GM21737 (cell line): ENCODE measurements at regions not wholly inside any gene's neighbourhood (a gene's known extent, or its start where the extent isn't known, plus 50 kb on each side); places are given as distances from the start of the nearest gene placed in this dataset.

Experiments used
- ATAC-seq: cut with Tn5 transposase; IDR thresholded peaks from one replicate; pipeline ENCODE4 v1.9.1; 2021; ENCODE audit warnings: mild to moderate bottlenecking, moderate library complexity; ENCODE audit not compliant: unreplicated experiment

DNA sequence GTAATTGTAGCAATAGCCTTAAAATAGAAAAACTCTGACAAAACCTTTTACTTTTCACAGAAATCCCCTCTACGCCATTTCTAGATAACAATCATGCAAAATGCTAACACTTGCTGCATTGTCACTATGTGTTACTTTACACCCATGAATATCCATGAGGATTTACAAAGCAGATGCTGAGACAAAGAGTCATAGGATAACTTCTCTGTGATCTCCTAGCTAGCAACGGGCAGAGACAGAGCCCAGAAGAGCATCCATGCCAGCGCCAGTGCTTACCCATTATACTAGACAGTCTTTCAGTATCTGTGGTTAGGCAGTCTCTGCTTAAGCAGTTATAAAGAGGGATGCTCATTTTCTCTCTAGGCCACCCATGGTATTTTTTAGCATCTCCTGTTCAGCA, 474.1 kb downstream of the CAAP1 start:
- ATAC-seq: no peak

DNA sequence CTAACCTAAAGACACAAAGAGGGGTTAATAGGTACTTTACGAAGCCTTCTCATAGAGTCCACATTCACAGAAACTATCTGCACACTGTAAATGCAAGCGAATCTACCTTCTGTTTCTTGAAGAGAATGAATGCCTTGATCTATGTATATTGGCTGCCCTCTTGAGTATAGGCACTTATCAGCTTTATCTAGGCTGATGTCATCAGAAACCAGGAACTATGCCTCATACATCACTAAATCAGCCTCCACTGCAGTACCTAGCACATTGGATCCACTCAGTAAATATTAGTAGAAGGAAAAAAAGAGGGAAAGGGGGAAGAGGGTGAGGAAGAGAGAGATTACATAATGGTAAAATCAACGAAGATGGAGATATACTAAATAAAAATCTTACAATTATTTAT, 477.1 kb downstream of the CAAP1 start:
- ATAC-seq: no peak

DNA sequence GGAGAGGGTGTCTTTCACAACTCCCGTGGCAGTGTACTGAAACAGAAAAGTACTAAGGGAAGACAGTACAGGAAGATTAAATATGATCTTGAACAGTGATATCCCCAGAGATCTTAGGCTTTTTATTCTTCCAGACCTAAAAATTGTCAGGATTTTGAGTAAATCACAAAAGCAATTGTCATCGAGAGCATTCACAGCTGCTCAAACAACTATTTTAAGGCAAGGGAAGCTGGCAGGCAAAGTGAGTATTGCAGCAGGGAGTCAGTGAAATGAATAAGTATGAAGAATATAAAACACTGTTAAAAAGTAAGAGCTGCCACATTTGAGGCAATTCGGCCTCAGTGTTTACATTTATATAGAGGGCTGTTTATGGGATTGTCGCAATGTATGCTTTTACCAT, 479.0 kb downstream of the CAAP1 start:
- no peak for ATAC-seq

DNA sequence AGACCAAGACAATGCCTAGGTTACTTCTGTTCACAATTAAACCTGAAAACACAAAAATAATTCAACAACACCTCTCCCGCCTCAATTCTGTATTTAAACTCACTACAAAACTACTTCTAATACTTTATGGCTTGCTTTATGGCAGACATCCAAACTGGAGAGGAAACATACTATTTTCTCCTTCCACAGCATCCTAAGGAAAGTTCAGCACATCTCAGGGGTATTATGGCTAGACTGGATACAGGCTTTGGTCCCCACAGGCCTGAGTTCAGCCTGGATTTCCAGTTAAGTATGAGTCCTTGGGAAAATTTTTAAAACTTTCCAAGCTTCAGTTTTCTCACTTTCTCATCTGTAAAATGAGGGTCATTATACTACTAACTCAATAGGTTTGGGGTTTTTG, 480.2 kb downstream of the CAAP1 start:
- ATAC-seq: no peak

DNA sequence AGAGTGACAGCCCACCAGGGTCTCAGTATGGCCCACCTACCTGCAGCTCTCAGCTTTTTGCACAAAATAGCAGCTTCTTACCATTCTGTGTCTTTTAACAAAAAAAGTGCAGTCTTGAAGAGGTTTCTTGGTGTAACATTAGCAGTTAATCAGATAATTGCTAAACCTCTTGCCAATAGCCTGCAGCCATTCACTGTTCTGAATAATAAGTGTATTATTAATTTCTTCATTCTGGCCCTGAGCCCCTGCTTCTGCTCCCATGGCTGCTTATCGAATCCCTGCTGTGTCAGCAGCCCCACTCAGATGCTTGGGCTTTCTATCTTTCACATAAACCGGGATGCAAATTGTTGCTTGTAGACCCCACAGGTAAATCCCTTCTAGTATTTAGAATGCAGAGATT, 485.9 kb downstream of the CAAP1 start:
- no peak for ATAC-seq

DNA sequence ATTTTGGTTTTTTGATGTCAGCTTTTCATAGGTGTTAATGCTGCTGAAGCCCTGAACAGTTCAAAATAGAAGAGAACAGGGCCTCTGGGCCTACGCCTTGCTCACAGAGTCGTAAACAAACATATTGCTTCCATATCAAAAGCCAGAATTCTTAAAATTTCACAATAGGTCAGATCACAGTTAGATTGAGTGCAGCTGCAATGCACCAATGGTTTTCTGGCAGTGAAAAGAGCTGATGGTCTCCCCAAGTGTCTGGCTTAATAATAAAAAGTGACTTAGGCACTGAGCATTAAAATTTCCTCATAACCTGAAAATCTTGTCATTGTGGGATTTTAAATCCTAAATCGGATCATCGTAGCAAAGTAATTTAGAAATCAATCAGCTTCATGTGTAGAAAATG, 493.0 kb downstream of the CAAP1 start:
- no peak for ATAC-seq

DNA sequence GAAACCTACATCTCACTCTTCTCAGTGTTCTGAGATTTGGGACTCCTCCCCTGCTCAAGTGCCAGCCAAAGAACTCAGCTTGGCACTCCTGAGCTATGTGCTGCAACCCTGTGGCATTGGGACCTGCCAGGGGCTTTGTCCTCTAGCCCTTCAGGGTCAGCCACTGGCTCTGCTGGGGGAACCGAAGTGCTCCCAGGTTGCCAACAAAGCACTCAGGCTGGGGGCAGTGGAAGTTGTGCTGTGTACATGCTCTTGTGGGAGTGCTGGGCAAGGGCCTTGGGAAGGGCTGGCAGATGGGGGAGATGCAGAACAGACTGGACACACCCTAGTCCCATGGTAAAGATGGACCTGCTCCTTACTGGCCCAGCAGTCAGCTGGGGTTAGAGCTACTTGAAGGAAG, 498.6 kb downstream of the CAAP1 start:
- ATAC-seq: no peak

DNA sequence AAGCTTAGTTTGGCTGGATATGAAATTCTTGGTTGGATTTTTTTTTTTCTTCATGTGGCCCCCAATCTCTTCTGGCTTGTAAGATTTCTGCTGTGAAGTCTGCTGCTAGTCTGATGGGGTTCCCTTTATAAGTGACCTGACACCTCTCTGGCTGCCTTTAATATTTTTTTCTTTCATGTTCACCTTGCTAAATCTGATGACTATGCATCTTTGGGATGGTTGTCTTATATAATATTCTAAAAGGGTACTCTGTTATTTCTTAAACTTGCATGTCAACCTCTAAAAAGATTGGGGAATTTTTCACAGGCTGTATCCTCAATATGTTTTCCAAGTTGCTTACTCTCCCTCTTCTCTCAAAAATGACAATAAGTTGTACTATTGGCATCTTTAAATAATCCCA, 500.0 kb downstream of the CAAP1 start:
- ATAC-seq: no peak

DNA sequence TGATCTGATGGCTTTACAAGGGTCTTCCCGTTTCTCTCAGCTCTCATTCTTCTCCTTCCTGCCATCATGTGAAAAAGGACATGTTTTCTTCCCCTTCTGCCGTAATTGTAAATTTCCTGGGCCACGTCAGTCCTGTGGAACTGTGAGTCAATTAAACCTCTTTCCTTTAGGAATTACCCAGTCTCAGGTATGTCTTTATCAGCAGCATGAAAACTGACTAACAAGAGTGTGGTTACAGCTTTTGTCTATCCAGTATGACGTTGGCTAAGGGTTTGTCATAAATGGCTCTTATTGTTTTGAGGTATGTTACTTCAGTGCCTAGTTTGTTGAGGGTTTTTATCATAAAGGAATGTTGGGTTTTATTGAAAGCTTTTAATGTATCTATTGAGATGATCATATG, 501.6 kb downstream of the CAAP1 start:
- ATAC-seq: no peak

DNA sequence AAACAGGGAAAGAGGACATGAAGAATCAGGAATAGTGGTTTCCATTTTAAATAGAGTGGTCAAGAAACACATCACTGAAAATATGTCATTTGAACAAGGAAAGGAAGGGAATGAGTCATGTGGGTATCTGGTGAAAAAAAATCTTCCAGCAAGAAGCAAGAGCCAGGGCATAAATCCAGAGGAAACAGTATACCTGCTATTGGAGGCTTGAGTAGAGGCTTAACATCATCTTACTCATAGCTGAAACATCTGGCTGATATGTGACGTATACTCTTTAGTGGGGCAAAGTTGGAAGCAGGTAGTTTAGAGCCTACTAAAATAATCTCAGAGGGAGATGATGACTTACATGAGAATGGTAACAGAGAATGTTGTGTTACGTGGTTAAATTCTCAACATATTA, 517.2 kb downstream of the CAAP1 start:
- no peak for ATAC-seq

DNA sequence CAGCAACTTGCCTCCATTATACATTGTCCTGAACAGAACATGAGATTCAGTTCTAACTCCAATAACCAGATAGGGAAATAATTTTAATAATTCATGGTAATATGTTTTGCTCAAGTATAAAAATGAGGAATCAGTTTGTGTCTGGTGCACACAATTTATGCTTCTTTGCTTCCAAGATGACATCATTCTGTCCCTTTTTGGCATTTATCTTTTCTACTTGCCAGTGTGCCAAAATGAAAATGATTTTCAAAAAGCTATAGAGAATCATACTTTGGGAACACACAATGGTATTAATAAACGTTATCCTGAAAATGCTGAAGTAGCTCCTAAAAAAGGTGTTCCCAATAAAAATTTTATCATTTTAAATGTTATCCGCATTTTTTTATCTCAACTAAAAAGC, 519.0 kb downstream of the CAAP1 start:
- ATAC-seq: no peak

DNA sequence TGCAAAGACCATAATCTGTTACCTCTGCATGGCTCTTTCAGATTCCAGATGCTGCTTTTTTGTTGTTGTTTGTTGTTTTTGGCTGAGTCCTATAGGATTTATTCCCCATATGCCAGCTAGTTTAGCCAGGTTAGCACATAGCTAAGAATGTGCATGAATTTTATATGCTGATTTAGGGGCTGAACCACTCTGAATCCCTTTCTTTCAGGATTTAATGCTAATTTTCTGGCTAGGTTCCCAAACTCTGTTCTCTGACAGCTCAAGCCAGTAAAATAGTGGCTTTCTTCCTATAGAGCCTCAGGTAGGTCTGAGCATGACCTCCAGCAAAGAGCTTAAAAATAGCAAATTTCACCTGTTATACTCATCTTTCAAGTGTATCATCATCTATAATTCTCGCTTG, 521.4 kb downstream of the CAAP1 start:
- no peak for ATAC-seq

DNA sequence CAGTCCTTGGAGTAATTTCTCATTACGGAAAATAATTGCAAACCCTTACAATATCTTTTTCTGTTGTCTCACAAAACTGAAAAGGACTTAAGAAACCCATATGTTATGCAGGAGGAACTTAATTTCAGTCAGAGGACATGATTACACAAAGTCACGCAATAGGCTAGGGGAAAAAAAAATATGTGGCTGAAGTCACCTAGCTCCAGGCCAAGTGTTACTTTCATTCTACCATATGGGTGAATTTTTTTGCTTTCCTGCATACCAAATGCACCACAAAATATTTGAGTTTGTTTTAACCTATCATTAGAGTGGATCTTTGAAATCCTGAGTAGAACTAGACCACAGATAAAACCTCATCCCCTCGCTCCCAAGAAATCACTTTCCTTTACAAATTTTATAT, 523.5 kb downstream of the CAAP1 start:
- no peak for ATAC-seq

DNA sequence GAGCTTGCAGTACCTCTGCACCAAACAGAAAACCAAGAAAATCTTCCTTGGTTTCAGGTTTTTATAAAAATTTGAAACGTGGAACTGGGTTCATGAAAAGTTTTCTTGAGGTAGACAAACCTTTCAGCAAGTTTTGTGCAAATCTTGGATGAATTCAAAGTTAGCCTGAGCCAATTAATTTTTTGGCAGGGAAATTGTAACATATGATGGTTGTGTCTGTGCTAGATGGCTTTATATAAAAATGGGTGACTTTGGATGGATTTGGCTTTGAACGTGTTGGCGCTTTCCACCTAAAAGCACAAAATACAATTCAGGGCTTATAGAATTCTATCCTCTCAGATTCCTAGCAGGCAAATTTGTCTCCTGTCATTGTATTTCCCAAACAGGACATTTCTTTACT, 524.4 kb downstream of the CAAP1 start:
- no peak for ATAC-seq

DNA sequence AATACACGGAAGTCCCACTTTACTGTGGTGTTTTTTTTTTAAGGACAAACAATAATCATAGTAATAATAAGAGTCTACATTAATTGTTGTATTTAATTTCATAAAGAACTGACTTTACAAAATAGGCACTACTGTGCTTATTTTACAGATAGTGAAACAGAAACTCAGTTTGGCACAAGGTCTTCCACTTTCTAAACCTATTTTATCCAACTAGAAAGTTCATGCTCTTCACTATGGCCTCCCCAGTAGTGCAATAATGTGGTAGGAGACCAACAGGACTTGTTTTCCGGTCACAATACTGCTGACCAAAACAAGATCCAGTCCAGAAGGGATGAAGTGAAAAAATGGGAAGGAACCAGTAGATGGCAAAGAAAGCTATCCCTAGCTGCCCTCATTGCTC, 531.6 kb downstream of the CAAP1 start:
- no peak for ATAC-seq

DNA sequence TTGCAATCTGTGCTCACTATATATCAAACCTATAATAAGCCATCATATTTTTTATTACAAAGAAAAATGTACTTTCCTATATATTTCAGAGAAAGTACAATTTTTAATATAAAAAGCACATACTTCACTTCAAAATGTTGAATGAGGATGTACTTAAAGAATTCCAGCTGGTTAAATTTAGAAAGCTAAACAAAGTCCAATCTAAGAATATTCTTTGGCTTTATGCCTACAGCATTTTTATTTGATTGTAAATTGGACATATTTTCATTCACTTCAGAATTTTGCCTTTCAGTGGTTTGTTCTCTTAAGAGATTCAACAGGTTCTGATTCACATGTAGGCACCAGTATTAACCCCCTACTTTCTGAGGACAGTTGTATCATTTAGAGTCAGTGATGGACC, 533.8 kb downstream of the CAAP1 start:
- ATAC-seq: no peak

DNA sequence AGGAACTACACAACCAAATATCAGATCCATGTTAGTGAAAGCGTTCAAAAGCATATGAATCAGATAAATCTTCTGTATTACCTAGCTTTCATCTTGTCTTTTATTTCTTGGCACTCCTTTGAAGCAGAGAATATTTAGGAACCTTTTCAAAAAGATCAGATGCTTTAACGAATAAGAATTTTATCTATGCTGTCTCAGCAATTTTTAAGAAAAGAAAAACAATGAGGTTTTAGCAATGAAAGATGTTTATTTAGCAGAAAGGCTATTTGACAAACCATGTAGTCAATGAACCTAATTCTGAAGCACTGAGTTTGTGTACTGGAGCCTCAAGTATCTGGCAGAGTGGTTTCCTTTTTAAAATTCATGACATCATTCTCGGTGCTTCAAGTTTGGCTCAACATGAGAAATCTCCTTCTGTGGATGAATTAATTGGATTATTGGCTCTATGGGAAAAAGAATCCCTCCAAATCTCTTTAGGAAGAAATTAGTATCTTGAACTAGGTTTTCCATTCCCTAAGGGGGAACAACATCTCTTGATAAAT, 534.7 kb downstream of the CAAP1 start:
- no peak for ATAC-seq

DNA sequence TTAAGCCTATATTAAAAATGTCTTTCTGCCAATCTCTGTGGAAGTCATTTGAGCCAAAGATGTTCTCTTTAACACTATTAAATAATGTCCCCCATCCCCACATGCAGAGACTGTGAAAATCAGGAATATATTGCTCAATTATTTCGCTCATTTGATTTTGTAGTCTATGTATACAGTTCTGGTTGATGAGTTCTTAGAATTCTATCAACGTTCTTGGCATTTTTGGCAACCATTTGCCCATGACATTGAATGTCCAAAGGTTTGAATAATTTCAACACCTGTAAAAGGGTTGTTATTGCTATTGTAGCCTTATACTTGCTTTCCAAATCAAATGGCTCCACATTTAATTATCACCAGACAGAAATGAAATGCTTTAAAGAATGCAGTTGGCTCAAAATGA, 536.1 kb downstream of the CAAP1 start:
- ATAC-seq: no peak

DNA sequence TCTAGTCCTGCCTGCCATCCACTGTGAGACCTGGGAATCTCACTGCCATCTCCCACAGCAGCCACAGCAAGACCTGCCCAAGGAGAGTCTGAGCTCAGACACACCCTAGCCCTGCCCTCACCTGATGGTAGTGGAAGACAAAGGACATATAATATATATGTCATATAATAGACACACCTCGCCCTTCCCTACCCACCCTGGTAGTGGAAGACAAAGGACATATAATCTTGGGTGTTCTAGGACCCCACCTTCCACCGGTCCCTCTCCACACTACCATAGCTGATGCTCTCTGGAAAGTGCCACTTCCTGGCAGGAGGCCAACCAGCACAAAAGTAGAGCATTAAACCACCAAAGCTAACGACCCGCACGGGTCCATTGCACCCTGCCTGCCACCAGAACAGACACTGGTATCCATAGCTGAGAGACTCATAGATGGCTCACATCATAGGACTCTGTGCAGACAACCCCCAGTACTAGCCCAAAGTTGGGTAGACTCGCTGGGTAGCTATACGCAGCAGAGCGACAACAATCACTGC, 545.6 kb downstream of the CAAP1 start:
- ATAC-seq: no peak

DNA sequence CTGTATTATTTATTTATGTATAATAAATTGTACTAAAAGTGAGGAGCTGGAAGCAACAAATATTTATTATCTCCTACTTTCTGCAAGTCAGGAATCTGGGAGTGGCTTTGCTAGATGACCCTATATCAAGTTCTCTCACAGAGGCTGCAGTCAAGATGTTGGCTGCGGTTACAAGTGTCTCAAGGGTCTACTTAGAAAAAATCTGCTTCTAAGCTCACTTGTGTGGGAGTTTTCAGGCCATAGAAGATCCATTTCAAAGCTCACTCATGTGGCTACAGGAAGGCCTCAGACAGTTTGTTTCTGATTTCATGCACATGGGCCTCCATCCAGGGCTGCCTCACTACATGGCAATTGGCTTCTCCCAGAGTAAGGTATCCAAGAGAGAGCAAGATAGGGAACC, 551.1 kb downstream of the CAAP1 start:
- ATAC-seq: no peak

DNA sequence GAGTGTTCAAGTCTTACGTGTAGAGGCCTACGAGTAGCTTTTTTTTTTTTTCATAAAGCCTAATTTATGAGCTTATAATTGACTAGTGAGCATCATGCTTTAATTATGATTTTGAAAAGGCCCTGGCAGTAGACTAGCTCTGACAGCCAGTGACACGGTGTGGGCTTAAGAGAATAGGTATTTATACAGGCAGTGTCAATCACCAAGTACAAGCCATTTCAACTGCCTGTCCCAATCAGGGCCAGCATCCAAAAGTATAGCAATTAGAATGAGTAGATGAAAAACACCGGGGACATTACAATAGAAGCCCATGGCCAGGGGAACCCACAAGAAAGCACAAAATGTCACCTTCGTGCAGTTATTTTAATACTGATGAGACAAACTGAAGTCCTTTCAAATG, 552.8 kb downstream of the CAAP1 start:
- ATAC-seq: no peak

DNA sequence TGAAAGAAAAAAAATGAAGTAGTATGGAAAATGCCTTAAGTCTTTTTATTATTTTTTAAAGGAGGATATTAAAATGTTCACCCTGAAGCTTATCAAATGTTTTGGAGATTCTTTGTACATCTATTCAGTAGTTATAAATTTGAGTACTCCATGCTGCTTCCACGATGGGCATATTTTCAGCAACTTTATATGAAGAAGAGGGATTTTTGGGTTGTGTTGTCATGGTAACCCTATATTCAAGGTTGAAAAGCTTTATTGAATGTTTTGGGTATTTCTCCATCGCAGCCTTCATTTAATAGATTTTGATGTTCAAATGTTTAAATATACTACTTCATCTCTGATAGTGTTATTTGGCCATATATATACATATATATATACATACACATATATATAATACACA, 557.5 kb downstream of the CAAP1 start:
- no peak for ATAC-seq

DNA sequence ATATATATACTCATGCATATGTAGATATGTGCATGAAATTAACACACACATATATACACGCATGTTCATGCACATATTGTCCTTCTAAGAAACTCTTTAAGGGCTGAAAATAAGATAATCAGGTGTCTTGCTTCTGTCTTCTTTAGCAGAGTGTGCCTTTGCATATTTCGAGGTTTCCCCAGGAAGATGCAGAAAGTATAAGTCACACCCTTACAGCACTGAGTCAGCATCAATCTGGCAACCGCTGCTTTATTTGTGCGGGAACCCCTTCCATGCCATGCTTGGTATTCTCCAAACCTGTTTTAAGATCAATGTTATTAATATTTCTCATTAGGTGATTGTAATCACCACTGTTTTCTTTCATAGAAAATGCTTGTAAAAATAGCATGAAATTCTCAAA, 557.9 kb downstream of the CAAP1 start:
- ATAC-seq: no peak

DNA sequence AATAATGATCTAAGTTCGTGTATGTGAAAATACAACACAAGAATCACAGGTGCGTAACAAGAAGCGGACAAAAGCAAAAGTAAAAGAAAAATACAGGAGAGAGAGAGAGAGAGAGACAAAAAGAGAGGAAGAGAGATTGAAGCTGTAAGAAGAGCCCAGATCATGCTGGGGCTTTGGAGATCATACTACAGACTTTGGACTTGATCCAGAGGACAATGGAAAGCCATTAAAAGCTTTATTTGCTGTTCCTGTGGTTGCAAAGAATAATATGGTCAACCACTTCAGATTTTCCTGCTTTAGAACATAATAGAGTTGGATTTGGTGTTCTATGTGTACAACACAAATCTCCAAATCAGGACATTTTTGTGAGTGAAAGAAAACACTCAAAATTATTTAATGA, 561.4 kb downstream of the CAAP1 start:
- ATAC-seq: no peak
